ENCODE measurements at regions not wholly inside any gene's neighbourhood (a gene's known extent, or its start where the extent isn't known, plus 50 kb on each side); places are given as distances from the start of the nearest gene placed in this dataset.

- no peak for DNase-seq (ENCODE audit: low read depth)
These were observed 65.5 kb downstream of the ANKRD60 start for GRCh38 chr20:58162986-58163385.

GRCh38 chr20:58161192-58161591 is 67.3 kb downstream of the ANKRD60 start:
- DNase-seq (ENCODE audit: low read depth) = no peak

GRCh38 chr20:58160451-58161061 is 67.9 kb downstream of the ANKRD60 start:
- no peak for DNase-seq (ENCODE audit: low read depth)

DNA sequence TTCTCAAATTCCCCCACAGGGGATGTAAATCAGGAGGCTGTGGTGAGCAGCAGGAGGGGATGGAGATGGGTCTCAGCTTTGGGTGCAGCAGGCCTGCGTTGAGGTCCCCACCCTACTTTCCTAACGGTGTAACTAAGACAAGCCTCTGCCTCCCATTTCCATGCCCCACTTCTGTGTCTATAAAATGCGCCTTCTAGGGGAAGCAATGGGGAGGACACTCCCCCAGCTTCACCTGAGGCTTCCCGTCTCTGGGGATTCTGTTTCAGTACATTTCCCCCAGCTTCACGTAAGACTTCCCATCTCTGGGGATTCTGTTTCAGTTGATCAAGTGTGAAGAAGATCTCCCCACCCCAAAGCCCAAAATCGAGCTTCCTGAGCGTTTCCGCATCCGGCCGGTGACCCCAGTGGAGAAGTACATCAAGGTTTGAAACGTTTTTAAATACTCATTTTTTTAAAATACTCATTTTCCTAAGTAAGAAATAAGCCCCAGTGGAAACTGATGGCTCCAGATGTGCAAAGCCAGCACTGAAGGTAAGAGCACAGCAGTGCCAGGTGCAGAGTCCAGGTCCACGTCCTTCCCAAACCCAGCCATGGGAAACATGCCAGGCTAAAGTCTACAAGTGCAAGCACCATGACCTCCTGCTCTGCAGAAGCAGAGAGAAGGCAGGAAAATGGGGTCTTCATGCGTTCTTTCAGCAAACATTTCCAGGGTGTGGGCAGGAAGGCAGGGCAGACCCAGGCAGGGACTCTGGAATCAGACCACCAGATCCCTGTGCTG is 73.1 kb downstream of the ANKRD60 start:
- DNase-seq (ENCODE audit: low read depth) = no peak

- DNase-seq (ENCODE audit: low read depth) = no peak
These were observed 74.3 kb downstream of the ANKRD60 start for GRCh38 chr20:58154113-58154512.

GRCh38 chr20:58153121-58153520 is 75.3 kb downstream of the ANKRD60 start:
- DNase-seq (ENCODE audit: low read depth) = no peak

GRCh38 chr20:58150772-58151171 is 77.7 kb downstream of the ANKRD60 start:
- DNase-seq (ENCODE audit: low read depth) = no peak

DNA sequence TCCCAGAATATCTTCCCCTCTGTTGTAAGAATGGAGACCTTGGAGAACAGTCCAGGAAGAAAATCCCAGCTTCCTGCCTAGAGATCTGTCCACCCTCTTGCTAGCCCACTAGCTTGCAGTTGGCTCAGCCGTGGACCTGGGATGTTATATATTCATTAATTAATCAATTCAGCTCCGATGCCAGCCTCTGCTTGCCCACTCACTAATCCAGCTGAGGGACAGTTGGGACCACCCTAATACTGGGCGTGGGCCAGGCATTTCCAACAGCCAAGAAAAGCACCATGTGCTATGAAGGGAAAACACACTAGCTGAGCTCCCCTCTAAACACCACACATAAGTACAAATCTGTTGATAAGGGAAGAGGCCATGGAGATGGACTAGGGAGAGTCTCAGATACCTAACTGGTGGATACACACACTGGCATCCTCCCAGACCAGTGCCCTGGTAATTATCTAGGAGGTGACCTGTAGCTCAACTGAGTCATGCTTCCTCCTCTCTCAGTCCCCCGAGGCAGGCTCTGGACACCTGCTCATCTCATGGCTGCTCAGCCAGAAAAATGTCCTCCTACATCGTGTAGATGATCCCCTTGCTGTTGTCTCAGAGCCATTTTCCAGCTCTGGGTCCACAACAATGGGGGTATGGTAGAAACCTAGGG is 78.9 kb downstream of the ANKRD60 start:
- DNase-seq (ENCODE audit: low read depth) = no peak

DNA sequence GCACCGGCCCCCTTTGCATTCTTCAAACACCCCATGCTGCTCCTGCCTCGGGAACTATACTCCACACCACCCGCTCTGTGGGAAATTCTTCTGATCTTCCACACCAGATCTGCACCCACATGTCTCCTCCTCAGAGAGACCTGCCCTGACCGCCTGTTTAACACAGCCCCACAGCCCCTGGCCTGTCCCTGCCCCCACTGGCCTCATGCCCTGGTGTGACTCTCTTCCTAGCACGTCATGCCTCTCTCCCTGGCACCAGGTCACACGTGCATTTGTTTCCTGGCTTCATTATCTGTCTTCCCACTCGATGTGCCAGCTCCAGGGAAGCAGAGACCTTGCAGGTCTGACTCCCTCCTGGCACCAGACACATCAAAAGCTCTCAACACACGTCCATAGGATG is 79.6 kb downstream of the ANKRD60 start:
- DNase-seq (ENCODE audit: low read depth) = no peak

DNA sequence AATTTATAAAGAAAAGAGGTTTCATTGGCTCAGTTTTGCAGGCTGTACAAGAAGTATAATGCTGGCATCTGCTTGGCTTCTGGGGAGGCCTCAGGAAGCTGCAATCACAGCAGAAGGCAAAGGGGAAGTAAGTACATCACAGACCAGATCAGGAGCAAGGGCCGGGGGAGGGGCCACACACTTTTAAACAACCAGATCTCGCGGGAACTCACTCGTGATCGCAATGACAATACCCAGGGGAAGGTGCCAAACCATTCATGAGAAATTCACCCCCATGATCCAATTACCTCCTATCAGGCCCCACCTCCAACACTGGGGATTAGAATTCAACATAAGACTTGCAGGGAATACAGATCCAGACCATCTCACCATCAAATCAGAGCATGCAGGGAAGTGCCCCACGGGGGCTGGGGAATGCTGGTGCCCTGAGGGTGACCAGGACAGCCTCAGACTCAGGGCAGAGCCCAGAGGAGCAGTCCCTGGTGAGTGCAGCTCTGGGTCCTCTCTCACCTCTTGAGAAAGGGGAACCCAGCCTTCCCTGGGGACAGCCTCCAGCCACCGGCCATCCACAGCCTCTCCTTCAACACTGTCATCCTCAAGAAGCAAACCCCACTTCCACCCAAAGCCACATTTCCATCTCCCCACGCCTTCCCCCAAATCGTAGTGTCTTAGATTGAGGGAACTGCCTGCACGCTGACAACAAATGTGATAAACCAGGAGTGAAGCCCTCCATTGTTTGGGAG is 80.7 kb downstream of the ANKRD60 start:
- no peak for DNase-seq (ENCODE audit: low read depth)

GRCh38 chr20:58146746-58147140 is 81.7 kb downstream of the ANKRD60 start:
- DNase-seq (ENCODE audit: low read depth) = no peak

DNA sequence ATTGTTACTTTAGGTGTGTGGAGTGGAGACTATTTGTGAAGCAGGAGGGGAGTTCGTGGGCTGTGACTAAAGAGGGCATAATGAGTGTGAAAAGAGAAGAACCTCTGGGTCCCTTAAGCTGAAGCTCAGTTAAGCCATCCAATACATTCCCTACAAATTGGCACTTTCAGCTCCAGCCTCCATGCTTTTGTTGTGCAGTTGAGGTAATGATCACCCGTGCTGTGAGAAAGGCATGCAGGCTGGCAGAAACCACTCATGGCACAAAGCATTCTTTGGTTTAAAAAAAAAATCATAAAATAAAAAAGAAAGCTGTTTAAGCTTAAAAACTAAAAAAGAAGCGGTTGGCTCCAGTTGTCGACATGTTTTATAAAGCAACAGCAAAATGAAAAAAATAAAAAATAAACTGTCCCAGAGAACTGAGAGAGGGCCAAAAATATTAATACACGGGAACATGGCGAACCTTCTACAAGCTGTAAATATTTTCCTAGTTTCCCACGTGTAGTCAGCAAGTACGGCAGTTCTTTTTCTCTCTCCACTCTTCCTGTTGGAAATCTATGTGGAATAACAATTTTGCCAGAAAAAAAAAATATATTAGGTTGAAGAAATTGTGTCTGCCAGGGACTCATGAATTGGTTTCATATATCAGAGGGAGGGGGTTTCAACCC is 82.2 kb downstream of the ANKRD60 start:
- DNase-seq (ENCODE audit: low read depth) = no peak

DNA sequence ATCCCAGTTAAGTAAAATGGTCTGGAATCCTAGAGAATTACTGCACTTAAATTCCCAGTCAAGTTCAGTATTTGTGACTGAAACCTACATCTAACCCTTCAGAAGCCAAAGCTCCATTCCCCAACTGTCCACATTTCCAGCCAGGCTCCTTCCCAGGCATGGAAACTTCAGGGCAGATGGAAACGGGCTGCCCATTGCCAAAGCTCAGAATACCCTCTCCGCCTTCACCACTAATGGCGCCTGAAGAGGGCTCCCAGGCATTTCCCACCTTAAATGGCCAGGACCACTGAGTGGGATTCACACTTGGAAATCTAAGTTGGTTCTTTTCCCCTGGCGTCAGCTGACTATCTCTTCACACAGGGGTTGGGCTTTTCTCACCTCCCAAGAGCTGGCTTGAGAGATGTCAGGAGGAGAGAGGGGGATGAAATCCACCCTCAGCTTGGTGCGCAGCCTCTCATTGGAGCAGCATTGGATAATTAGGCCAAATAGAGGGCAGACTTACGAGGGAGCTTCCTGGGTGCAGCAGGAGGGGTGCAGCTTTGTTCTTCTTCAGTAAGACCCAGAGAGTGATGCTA is 82.9 kb downstream of the ANKRD60 start:
- DNase-seq (ENCODE audit: low read depth) = no peak

DNA sequence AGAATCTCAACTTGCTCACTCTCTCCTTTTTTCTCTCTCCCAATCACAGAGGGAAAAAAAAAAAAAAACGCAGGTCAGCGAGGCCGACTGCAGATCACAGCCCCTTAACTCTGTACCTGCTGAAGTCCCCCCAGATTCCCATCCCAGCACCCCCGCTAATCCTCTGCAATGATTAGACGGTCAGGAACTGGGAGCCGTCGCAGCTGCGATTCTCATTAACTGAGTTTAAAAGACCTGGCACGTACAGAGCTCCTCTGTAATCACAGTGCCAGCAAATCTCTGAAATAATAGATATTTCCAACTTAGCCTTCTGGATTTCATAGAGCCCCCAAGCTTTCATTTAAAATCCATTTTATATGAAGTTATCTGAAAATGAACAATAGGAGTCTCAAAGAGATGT is 84.4 kb downstream of the ANKRD60 start:
- DNase-seq (ENCODE audit: low read depth) = no peak

DNA sequence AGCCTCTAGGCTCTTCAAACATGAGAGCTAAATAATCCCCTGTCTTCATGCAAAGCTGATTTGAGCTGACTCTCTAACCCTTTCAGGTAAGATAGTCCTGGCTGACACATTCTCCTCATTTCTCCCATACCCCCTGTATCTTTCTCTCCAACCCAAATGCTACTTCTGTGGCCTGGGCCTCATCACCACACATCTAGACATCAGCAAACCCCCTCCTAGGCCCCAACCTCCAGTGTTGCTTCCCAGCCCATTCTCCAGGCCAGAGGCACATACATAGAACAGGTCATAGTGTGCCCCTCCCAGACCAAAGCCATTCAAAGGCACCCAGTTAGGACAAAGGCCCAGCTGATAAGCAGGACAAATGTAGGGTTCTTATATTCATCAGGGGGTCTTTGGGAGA is 84.9 kb downstream of the ANKRD60 start:
- no peak for DNase-seq (ENCODE audit: low read depth)

DNA sequence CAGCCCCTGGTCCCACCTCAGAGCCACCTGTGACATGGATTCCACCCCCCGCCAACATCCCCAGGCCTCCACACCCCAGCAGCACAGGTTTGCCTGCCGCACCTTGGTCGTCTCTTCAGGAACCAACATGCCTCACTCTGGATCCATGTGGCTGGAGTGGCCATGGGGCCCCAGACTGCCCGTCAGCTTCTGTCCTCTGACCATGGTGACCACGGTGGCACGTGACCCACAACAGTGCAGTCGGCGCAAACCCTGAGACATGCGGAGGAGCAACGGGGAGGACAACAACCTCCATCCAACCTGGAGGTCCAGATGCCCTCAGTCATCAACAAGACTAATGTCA is 85.6 kb downstream of the ANKRD60 start:
- DNase-seq (ENCODE audit: low read depth) = no peak

GRCh38 chr20:58141971-58142842 is 86.2 kb downstream of the ANKRD60 start:
- DNase-seq (ENCODE audit: low read depth) = no peak

DNA sequence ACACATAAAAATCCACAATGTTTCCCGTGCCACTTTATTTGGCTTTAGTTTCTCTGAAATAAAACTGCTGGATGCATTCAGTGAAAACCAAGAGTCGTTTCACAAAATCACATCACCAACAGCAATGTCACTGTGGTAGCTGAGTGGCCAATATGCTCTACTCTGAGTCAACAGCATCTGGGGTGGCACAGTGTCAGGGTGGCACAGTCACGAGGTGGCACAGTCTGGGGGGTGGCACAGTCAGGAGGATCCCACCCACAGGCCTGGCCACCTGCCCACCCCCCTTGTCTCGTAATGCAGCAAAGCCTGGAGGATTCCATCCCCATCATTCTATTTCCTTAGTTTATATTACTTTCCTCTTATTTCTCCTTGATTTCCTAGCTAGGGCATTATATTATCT is 87.0 kb downstream of the ANKRD60 start:
- no peak for DNase-seq (ENCODE audit: low read depth)

DNA sequence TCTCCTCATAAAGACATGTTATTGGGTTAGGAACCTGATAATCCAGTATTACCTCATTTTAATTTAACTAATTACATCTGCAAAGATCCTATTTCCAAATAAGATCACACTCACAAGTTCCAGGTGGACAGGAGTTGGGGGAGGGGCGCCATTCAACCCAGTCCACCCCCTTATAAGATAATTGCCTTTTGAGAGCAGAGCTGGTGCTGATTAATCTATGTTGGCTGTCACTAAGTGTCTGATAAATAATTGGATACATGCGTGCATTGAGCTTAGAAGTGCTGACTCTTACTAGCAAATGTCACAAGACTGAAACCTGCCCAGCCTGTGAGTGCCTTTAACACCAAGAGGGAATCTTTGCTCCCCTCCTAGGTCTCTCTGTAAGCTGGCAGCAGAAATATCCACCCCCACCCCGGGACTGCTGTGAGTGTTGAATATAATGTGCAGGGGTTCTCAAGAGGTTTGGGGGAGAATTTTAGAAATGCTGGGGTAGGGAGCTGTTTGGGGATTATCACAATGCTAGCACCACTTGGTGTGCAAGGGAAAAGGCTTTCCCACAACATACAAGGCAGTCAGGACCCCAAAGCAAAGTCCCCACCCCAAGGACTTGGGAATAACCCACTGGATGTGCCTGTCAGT is 87.5 kb downstream of the ANKRD60 start:
- DNase-seq (ENCODE audit: low read depth) = no peak

Data from CMK (cell line).